H1 (cell line): ENCODE measurements at regions not wholly inside any gene's neighbourhood (a gene's known extent, or its start where the extent isn't known, plus 50 kb on each side); places are given as distances from the start of the nearest gene placed in this dataset.

Experiments used
- BCL11A ChIP-seq, 2 experiments: IDR thresholded peaks; one replicate each; pipeline ENCODE4 v1.6.1; 2011; ENCODE audit warnings: low read depth in 2 of 2, low read length in 2 of 2, mild to moderate bottlenecking in 2 of 2
- BRCA1 ChIP-seq: IDR thresholded peaks from 2 replicates; pipeline ENCODE4 v1.6.1; 2012; ENCODE audit warnings: low read depth, low read length, improper control_type of control experiment
- CHD1 ChIP-seq: IDR thresholded peaks from 2 replicates; pipeline ENCODE4 v1.6.1; 2012; ENCODE audit warnings: low read depth, low read length, improper control_type of control experiment
- EGR1 ChIP-seq: IDR thresholded peaks from 2 replicates; pipeline ENCODE4 v1.6.1; 2011; ENCODE audit warnings: low read depth, low read length, borderline replicate concordance
- GABPA ChIP-seq: IDR thresholded peaks from 2 replicates; pipeline ENCODE4 v1.6.1; 2011; ENCODE audit warnings: mild to moderate bottlenecking, low read length, moderate library complexity, borderline replicate concordance; ENCODE audit not compliant: insufficient read depth
- KDM5A ChIP-seq: fragments of 200-600 bp; IDR thresholded peaks from 2 replicates; pipeline ENCODE4 v1.7.1; 2012; ENCODE audit warnings: mild to moderate bottlenecking, low read length, inconsistent platforms, mixed read lengths
- RAD21 ChIP-seq, 2 experiments: IDR thresholded peaks in 1 of 2; conservative IDR thresholded peaks in 1 of 2; 2 replicates each; pipeline ENCODE4 v1.6.1; 2011; ENCODE audit warnings: low read depth in 2 of 2, low read length in 2 of 2, improper control_type of control experiment in 1 of 2, inconsistent platforms in 1 of 2, mild to moderate bottlenecking in 1 of 2, moderate library complexity in 1 of 2
- SP1 ChIP-seq: IDR thresholded peaks from 2 replicates; pipeline ENCODE4 v1.6.1; 2011; ENCODE audit warnings: low read depth, low read length
- SRF ChIP-seq: IDR thresholded peaks from 2 replicates; pipeline ENCODE4 v1.6.1; 2011; ENCODE audit warnings: mild to moderate bottlenecking, low read depth, low read length, moderate library complexity
- SUZ12 ChIP-seq: fragments of 200-600 bp; sonication (generic); IDR thresholded peaks from 2 replicates; pipeline ENCODE4 v1.6.1; 2012; ENCODE audit warnings: mild to moderate bottlenecking, inconsistent platforms, low read length, moderate library complexity, mixed read lengths
- TF ChIP-seq, protein P1 (sequence below), 3 experiments: IDR thresholded peaks; 1 replicate in 2 of 3; 2 replicates in 1 of 3; pipeline versions ENCODE4 v1.5.1 to v1.6.1; 2011; ENCODE audit warnings: low read length in 3 of 3, mild to moderate bottlenecking in 3 of 3, inconsistent platforms in 2 of 3, low read depth in 1 of 3, moderate library complexity in 1 of 3; ENCODE audit not compliant: insufficient read depth in 1 of 3; ENCODE audit errors: control extremely low read depth in 1 of 3

GRCh38 chr12:89988188-89988915 is 279.7 kb upstream of the ATP2B1 start (continued):
- TF ChIP-seq, protein P1, sequence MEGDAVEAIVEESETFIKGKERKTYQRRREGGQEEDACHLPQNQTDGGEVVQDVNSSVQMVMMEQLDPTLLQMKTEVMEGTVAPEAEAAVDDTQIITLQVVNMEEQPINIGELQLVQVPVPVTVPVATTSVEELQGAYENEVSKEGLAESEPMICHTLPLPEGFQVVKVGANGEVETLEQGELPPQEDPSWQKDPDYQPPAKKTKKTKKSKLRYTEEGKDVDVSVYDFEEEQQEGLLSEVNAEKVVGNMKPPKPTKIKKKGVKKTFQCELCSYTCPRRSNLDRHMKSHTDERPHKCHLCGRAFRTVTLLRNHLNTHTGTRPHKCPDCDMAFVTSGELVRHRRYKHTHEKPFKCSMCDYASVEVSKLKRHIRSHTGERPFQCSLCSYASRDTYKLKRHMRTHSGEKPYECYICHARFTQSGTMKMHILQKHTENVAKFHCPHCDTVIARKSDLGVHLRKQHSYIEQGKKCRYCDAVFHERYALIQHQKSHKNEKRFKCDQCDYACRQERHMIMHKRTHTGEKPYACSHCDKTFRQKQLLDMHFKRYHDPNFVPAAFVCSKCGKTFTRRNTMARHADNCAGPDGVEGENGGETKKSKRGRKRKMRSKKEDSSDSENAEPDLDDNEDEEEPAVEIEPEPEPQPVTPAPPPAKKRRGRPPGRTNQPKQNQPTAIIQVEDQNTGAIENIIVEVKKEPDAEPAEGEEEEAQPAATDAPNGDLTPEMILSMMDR (IDR thresholded peaks at IDR 0.05; ENCODE audit: control extremely low read depth in 1 of 3, insufficient read depth in 1 of 3, low read depth in 1 of 3, low read length in 3 of 3): no peak
- TF ChIP-seq BCL11A (IDR thresholded peaks at IDR 0.05; ENCODE audit: low read depth in 2 of 2, low read length in 2 of 2) (no peak), SUZ12 (no peak), SRF (no peak), SP1 (no peak), EGR1 (no peak), RAD21 (IDR thresholded peaks at IDR 0.05 in 1 of 2, conservative IDR thresholded peaks at IDR 0.05 in 1 of 2; ENCODE audit: low read depth in 2 of 2, low read length in 2 of 2) (no peak), BRCA1 (no peak), GABPA (no peak), CHD1 (no peak), KDM5A (no peak)
